HuH-7 (cell line): ENCODE measurements at regions not wholly inside any gene's neighbourhood (a gene's known extent, or its start where the extent isn't known, plus 50 kb on each side); places are given as distances from the start of the nearest gene placed in this dataset.

Experiments
- DNase-seq: peaks from one replicate; pipeline ENCODE4 v3.0.0; 2011; ENCODE audit warnings: low spot score

- DNase-seq, result no peak
These were observed 244.1 kb upstream of the RHOBTB1 start for GRCh38 chr10:61188101-61188500.

DNA sequence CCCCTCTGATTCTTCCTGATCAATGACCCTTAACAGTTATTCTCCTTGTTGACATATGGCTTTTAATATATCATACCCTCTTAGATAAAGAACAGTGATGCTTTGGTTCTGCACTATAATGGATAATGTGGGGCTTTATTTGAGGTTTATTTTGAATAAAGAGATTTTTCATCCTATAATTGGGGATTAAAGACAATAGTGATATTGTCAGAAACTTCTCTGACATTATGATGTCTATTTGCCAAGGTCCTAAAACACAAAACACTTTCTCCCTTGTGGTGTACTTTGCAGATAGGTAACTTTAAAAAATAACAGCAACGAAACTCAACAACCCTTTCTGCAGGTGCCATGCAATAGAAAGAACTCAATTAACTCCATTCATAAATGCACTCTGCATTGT, 243.6 kb upstream of the RHOBTB1 start:
- no peak for DNase-seq

- no peak for DNase-seq
These were observed 242.4 kb upstream of the RHOBTB1 start for GRCh38 chr10:61186408-61186807.

DNA sequence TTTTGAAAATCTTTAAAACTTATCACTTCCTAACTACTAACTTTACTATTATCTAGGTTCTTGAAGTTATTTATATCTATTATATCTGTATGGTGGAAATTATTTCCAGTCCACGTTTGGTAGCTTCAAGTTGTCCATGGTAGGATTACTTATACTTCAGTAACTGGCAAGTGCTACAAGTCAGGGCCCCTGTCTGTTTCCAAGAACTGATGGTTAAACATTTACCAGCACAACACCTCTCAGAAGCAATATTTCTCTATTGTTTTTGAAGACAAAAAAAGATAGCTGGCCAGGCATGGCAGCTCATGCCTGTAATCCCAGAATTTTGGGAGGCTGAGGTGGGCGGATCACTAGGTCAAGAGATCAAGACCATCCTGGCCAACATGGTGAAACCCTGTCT, 240.4 kb upstream of the RHOBTB1 start:
- DNase-seq, result no peak

GRCh38 chr10:61183967-61184366, 240.0 kb upstream of the RHOBTB1 start:
- DNase-seq, result no peak

DNA sequence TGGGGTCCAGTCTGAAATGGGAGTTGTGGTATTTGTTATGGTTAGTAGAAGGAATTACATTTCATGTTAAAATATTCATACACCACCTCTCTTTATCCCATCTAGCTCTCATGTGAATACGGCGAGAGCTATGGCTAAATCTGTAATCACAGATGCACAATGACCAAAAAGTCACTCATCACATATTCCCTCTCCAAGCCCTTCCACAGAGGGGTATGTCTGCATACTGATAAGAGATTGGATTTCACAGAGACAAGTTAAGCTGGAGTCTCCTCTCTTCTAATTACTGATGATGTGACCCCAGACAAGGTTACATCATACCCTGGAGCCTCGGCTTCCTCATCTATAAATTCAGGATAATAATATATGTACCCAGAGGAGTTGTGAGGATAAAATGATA, 237.8 kb upstream of the RHOBTB1 start:
- no peak for DNase-seq

- DNase-seq, result peak; percentile 11
These were observed 235.8 kb upstream of the RHOBTB1 start for GRCh38 chr10:61179771-61180170.

GRCh38 chr10:61176424-61176823, 232.4 kb upstream of the RHOBTB1 start:
- DNase-seq, result no peak

DNA sequence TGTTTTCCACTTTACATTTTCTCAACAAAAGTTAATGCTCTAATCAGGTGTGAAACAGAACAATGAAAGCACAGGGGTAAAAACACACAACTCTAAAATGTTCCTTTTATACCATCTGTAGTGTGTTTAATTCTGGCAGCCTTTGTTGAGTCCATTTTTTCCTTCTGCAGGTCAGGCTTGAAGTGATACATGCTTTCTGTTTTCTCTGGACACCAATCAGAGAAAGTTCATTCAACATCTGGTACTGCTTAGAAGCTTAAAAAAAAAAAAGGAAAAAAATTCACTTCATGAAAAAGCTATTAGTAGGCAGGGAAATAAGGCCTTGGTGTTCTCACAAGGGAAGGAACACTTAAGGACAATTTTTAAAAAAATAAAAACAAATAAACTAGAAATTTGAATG, 231.3 kb upstream of the RHOBTB1 start:
- DNase-seq, result no peak

DNA sequence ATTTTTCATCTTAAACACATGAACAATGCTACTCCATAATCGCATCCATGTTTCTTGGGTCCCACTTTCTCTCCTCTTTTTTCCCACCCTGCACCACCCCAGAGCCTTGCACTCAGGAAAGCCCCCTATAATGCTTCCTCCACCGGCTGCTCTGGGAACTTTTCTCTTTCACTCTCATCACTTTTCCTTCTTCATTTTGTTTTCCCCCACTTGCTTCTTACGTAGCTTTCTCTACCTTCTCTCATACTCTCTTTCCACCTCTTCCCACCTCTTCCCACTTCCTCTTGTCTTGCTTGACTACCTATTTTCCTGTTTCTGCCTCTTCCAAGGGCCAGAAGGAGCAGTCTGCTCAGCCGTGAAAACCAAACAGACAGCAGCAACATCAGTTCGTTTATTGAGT, 229.5 kb upstream of the RHOBTB1 start:
- DNase-seq, result no peak

- DNase-seq, result no peak
These were observed 228.4 kb upstream of the RHOBTB1 start for GRCh38 chr10:61172182-61172926.

DNA sequence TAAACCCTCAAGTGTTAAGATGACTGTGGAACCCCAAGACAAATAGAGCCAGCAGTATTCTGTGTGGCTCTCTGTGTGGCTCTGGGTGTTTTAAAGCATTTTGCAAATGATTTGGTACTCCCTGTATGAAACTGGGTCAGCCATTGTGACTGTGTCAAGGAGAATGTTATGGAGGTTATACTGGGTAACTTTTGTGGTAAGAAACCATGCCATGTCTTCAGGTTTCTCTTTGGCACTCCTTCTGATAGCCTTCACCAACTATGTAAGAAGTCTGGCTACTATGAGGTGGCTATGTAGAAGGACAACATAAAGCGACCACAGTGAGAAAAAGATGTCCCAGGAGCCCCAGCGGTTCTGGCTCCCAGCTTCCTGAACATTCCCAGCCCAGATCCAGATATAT, 226.6 kb upstream of the RHOBTB1 start:
- no peak for DNase-seq

DNA sequence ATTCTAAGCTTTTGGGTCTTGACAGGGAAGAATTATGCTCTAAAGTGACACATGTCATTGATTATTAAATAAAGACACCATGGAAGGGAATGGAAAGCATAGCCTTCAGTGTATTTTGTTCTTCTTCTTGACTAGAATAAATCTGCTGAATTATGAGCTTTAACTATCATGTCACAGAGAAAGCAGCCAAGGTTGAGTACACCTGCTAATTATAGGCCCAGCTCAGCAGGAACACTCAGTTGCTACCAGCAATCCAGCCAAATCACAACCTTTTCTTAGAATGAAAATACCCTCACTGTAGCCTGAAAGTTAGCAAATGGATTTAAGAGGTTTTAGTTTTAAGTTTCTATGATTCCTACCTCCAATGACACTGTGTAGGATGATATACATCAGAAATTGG, 225.3 kb upstream of the RHOBTB1 start:
- DNase-seq, result no peak

DNA sequence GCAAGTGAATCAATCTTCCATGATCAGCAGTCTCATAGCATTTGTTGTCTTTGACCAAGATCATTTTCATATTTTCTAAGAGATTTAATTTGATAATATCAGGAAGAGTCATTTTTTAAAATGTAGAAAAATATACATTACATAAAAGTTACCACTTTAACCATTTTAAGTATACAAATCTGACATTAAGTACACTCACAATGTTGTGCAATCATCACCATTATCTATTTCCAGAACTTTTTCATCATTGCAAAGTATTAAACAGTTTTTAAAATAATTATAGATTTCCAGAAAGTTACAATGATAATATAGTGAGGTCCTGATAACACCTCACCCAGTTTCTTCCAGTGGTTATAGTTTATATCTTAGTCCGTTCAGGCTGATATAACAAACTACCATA, 222.5 kb upstream of the RHOBTB1 start:
- no peak for DNase-seq

DNA sequence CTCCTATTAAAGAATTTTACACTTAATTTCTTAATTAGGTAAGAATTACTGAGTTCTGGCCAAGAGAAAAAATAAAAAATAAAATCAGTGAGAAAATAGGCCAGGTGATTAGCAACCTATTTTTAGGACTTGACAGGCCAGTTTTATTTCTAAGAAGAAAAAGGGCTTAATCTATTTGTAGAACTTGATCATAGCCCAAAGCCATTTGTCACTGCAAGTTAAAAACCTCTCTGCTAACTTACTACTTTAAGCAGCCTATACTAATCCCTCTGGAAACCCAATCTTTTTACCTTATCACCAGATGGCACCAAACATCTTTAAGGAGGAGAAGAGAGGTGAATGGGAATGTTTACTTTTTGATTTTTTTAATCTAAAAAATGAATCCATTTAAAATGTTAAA, 222.1 kb upstream of the RHOBTB1 start:
- no peak for DNase-seq

- peak; percentile 23 for DNase-seq
These were observed 220.6 kb upstream of the RHOBTB1 start for GRCh38 chr10:61164458-61165160.

DNA sequence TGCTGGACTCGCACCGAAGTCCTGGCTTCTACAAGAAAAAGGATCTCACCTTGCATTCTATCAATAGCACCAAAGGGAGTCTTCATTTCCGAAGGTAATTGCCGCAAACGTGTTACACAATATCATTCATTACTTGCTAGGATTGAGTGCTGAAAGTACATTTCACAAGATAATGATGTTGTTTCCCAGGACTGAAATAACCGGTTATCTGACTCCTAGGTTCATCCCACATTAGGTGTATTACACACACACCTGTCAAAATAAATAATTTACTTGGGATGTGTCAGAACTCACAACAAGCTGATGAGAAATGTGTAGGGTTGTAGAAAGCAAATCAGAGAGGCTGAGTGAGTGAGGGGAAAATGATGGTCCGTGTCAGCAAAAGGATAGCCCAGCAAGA, 219.4 kb upstream of the RHOBTB1 start:
- DNase-seq, result no peak

DNA sequence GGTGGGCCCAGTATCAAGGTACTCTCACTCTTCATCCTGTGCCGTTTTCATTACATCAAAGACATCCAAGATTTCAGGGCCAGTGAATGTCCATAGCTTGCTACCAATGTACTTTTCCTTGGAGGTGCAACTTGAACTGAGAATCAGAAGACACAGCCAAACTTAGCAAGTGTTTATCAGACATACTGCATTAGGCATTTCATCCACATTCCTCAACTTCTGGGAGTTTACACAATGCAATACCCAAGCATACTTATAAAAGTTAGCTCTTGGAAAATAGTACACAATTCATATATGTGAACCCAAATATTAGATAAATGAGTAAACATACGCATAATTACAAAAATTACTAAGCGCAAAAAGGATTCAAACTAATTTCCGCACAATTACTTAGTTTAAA, 216.3 kb upstream of the RHOBTB1 start:
- no peak for DNase-seq

DNA sequence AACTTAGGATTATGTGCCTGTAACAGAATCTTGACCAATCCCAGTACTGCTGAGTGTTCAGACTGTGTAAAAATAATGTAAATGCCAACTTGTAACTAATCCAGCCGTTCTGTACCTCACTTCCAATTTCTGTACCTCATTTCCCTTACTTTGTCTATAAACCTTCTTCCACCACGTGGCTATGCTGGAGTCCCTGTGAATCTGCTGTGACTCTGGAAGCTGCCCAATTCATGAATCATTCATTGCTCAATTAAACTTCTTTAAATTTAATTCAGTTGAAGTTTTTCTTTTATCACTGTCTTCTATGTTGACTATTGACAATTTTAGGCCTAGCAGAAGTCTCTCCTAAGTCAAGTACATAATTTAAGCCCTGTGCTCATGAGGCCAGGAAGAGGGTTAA, 215.3 kb upstream of the RHOBTB1 start:
- no peak for DNase-seq

DNA sequence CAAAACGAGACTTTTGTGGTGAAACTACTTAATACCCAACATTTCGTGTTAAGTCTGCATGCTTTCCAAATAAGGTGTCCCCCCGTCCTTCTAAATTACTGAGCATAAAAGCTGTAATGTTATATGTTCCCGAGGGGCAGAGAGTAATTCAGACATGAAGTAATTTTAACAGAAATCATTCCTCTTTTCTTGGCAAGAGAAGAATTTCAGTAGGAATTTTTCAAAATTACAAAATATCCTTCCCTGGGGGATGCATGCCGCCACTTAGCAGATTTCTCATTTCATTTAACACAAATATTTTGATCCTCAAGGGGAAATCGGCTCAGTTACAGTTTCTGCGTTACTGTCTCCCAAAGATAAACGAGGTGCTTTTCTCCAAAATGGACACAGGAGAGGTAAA, 213.2 kb upstream of the RHOBTB1 start:
- DNase-seq, result no peak

GRCh38 chr10:61153771-61154170, 209.8 kb upstream of the RHOBTB1 start:
- no peak for DNase-seq

DNA sequence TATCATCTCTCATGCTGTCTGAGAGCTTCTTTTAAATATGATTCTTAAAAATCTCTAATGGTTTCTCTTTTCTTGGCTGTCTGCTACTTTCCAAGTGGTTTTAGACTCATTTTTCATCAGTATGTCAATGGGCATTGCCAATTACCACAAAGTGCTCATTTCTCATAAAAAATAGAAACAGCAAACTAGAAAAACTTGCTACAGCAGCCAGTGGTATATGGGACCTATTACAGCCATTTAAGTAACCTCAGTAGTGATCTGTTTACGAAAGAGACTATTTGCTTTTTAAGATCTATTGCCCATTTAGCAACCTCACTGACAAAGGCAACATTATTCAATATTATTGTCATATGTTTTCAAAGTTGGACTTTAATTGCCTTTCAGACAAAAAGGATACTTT, 207.1 kb upstream of the RHOBTB1 start:
- DNase-seq, result no peak

GRCh38 chr10:61148451-61148850, 204.5 kb upstream of the RHOBTB1 start:
- DNase-seq, result no peak

GRCh38 chr10:61142987-61143386, 199.0 kb upstream of the RHOBTB1 start:
- no peak for DNase-seq
